GM12892 (cell line): ENCODE measurements at regions not wholly inside any gene's neighbourhood (a gene's known extent, or its start where the extent isn't known, plus 50 kb on each side); places are given as distances from the start of the nearest gene placed in this dataset.

Source experiments
- POLR2A ChIP-seq: IDR thresholded peaks from 2 replicates; pipeline ENCODE4 v1.6.1; 2011; ENCODE audit warnings: low read depth, low read length, control low read depth
- POLR2AphosphoS5 ChIP-seq: IDR thresholded peaks from 2 replicates; pipeline ENCODE4 v1.6.1; 2011; ENCODE audit warnings: low read depth, low read length, control low read depth

DNA sequence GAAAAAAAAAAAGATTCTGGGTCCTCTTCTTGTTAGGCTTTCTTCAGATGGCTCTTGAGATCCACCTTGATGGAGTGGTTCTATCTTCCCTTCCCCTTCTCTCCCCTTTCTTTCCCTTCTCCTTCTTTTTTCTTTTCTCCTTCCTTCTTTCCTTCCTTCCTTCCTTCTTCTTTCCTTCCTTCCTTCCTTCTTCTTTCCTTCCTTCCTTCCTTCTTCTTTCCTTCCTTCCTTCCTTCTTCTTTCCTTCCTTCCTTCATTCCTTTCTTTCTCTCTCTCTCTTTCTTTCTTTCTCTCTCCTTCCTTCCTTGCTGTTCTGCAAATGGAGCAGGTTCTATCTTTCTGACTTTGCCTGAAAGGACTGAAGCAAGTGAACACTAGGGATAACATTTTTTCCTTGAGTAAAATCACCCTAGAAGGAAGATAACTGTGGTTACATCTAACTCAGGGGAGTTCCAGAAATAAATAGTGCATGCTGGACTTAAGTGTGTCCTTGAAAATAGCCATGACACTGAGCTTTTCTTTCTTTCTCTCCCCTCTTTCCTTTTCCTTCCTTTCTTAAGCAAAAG lies 68.8 kb upstream of the SEC14L1 start:
- TF ChIP-seq POLR2A (no peak), POLR2AphosphoS5 (no peak)
